IPS-15b (cell line): ENCODE measurements at regions not wholly inside any gene's neighbourhood (a gene's known extent, or its start where the extent isn't known, plus 50 kb on each side); places are given as distances from the start of the nearest gene placed in this dataset.
"Not testable (repeated sequence)": the region's sequence is repeated elsewhere in the genome, so short reads cannot be mapped to it uniquely, and the experiment has no call there.

Experiments used
- H3K27me3 ChIP-seq: one replicate; pipeline ENCODE4 v1.6.1; 2013; ENCODE audit warnings: low read length; ENCODE audit not compliant: control insufficient read depth, insufficient read depth
- H3K36me3 ChIP-seq: one replicate; pipeline ENCODE4 v1.6.1; 2013; ENCODE audit warnings: low read length; ENCODE audit not compliant: control insufficient read depth, insufficient read depth
- H3K4me1 ChIP-seq: one replicate; pipeline ENCODE4 v1.6.1; 2013; ENCODE audit warnings: mild to moderate bottlenecking, low read length; ENCODE audit not compliant: control insufficient read depth, insufficient read depth
- H3K4me3 ChIP-seq: one replicate; pipeline ENCODE4 v1.5.1; 2013; ENCODE audit warnings: low read depth, low read length
- H3K9ac ChIP-seq: one replicate; pipeline ENCODE4 v1.6.1; 2013; ENCODE audit warnings: low read depth, mild to moderate bottlenecking, low read length
- H3K9me3 ChIP-seq: one replicate; pipeline ENCODE4 v1.6.1; 2013; ENCODE audit warnings: mild to moderate bottlenecking, low read length; ENCODE audit not compliant: control insufficient read depth, insufficient read depth

DNA sequence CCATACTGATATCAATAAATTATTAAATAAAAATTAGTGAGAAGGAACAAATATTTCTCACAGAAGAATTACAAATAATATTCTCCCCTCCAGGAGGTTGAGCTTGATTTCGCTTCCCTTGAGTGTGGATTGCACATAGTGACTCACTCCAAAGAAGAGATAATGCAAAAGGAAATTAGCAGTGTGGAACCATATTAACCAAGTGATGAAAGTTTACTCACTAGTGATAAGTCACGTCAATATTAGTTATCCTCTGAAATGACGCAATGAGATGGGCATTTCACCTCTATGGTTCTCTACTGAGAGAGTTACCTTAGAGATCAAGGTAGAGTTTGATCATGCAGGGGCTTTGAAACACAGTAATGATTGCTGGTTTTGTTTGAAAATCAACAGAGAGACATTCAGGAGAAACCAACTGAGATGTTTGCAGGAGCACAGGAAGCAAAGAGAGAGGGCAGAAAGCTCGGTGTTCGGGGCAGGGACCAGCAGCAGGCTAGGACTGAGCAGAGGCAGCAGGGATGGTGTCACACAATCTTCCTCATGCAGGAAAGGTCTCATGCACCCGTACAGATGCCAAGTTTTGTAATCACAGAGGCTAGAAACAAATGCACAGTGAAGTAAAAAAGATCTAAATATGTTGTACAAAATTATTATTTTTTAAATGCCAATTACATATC is 634.5 kb downstream of the QKI start:
- H3K9me3 ChIP-seq = no peaks in the 10 kb centered on the region
- H3K4me3 ChIP-seq = no peak overlapping the region
- no peaks in the 10 kb centered on the region for H3K36me3 ChIP-seq
- H3K9ac ChIP-seq = no peak overlapping the region
- H3K4me1 ChIP-seq = no peaks in the 10 kb centered on the region
- no peaks in the 10 kb centered on the region for H3K27me3 ChIP-seq

- H3K4me1 ChIP-seq = no peaks in the 10 kb centered on the region
- no peaks in the 10 kb centered on the region for H3K27me3 ChIP-seq
- peaks cover 3% of the 10 kb centered on the region for H3K9me3 ChIP-seq
- H3K4me3 ChIP-seq = no peak overlapping the region
- H3K36me3 ChIP-seq = no peaks in the 10 kb centered on the region
- no peak overlapping the region for H3K9ac ChIP-seq
Measured at GRCh38 chr6:164045082-164045481, 630.6 kb downstream of the QKI start.

DNA sequence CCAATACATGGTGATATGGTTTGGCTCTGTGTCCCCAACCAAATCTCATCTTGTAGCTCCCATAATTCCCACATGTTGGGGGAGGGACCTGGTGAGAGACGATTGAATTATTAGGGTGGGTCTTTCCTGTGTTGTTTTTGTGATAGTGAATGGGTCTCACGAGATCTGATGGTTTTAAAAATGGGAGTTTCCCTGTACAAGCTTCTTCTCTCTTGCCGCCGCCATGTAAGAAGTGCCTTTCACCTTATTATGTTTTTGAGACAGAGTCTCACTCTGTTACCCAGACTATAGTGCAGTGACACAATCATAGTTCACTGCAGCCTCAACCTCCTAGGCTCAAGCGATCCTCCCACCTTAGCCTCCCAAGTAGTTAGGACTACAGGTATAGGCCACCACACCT is 629.1 kb downstream of the QKI start:
- not testable (repeated sequence) for H3K27me3 ChIP-seq, H3K4me3 ChIP-seq, H3K9me3 ChIP-seq, H3K4me1 ChIP-seq, H3K9ac ChIP-seq, H3K36me3 ChIP-seq

DNA sequence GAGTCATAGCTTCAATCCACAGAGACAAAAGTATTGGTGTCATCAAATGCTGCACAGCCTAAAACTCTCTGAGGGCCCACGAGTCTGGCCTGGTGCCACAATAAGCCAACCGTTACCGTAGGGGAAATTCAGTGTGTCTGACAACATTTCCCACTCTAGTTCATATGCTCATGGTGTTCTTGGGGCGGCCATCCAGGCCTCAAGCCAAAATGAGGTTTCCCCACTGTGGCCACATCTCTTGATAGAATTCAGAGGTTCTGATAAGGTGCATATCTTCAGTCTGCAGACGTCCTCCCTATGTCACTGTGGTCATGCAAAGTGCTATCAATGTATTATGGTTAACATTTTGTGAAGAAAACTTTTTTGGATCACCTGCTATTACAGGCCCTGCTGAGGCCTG is 627.7 kb downstream of the QKI start:
- Histone ChIP-seq H3K4me1 (no peaks in the 10 kb centered on the region), H3K9ac (no peak overlapping the region), H3K4me3 (no peak overlapping the region), H3K27me3 (no peaks in the 10 kb centered on the region), H3K36me3 (no peaks in the 10 kb centered on the region), H3K9me3 (peaks cover 3% of the 10 kb centered on the region)

DNA sequence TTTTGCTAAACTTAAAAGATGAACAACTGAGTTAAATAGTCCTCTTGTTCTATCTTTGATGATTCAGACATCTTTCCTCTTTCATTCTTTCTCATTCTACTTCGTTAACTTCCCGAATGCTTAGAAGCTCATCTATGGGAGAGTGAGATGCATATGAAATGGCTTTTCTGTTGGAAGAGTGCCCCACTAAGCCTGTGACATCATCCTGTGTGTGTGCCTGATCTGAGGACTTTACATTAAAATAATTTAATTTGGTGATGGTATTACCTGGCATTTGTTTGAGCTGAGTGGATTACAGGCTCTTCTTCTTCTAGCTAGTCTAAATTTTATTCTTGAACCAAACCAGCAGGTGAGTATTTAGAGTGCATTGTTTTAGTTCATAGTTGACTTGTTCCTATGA is 626.5 kb downstream of the QKI start:
- no peak overlapping the region for H3K4me3 ChIP-seq
- no peaks in the 10 kb centered on the region for H3K4me1 ChIP-seq
- no peaks in the 10 kb centered on the region for H3K36me3 ChIP-seq
- H3K9ac ChIP-seq = no peak overlapping the region
- no peaks in the 10 kb centered on the region for H3K27me3 ChIP-seq
- peaks cover 3% of the 10 kb centered on the region for H3K9me3 ChIP-seq

- no peaks in the 10 kb centered on the region for H3K36me3 ChIP-seq
- no peak overlapping the region for H3K4me3 ChIP-seq
- H3K4me1 ChIP-seq = no peaks in the 10 kb centered on the region
- peaks cover 3% of the 10 kb centered on the region for H3K9me3 ChIP-seq
- no peak overlapping the region for H3K9ac ChIP-seq
- H3K27me3 ChIP-seq = no peaks in the 10 kb centered on the region
Measured at GRCh38 chr6:164039954-164040375, 625.4 kb downstream of the QKI start.

- Histone ChIP-seq H3K27me3 (no peaks in the 10 kb centered on the region), H3K36me3 (no peaks in the 10 kb centered on the region), H3K9ac (no peak overlapping the region), H3K9me3 (no peaks in the 10 kb centered on the region), H3K4me1 (no peaks in the 10 kb centered on the region), H3K4me3 (no peak overlapping the region)
Measured at GRCh38 chr6:164037171-164037870, 622.8 kb downstream of the QKI start.

GRCh38 chr6:164035900-164036485 is 621.5 kb downstream of the QKI start:
- H3K4me1 ChIP-seq = no peaks in the 10 kb centered on the region
- no peaks in the 10 kb centered on the region for H3K36me3 ChIP-seq
- no peak overlapping the region for H3K4me3 ChIP-seq
- no peak overlapping the region for H3K9ac ChIP-seq
- no peaks in the 10 kb centered on the region for H3K9me3 ChIP-seq
- H3K27me3 ChIP-seq = no peaks in the 10 kb centered on the region

DNA sequence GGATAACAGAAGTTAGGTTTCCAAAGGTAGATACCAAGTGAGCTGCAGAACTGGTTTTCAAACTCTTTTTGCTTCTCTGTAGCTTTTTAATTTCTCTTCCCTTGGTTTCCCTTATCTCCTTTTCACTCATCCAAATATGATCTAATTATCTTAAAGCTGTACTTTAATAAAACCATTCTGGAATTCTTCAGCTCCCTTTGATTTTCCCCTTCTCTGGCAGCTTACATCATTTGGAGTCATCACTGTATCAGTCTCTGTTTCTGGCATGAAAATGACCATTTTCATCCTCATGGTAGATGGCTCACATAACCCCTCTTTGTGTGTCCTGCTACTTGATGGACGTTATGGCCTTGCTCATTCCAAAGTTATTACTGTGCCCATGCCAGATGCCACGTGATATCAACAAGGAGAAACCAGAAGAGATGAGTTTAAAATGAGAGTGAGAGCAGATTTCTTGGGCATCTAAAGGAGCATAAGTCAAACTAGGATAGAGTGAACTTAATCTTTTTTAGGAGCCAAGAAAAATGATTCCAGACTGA is 620.2 kb downstream of the QKI start:
- Histone ChIP-seq H3K36me3 (no peaks in the 10 kb centered on the region), H3K4me3 (no peak overlapping the region), H3K27me3 (no peaks in the 10 kb centered on the region), H3K9ac (no peak overlapping the region), H3K9me3 (no peaks in the 10 kb centered on the region), H3K4me1 (no peaks in the 10 kb centered on the region)

- Histone ChIP-seq H3K27me3 (no peaks in the 10 kb centered on the region), H3K4me3 (no peak overlapping the region), H3K4me1 (no peaks in the 10 kb centered on the region), H3K9me3 (no peaks in the 10 kb centered on the region), H3K36me3 (no peaks in the 10 kb centered on the region), H3K9ac (no peak overlapping the region)
Measured at GRCh38 chr6:164025180-164025579, 610.7 kb downstream of the QKI start.

GRCh38 chr6:164023535-164023934 is 609.0 kb downstream of the QKI start:
- Histone ChIP-seq H3K27me3 (no peaks in the 10 kb centered on the region), H3K9ac (no peak overlapping the region), H3K4me3 (no peak overlapping the region), H3K4me1 (no peaks in the 10 kb centered on the region), H3K36me3 (no peaks in the 10 kb centered on the region), H3K9me3 (no peaks in the 10 kb centered on the region)

DNA sequence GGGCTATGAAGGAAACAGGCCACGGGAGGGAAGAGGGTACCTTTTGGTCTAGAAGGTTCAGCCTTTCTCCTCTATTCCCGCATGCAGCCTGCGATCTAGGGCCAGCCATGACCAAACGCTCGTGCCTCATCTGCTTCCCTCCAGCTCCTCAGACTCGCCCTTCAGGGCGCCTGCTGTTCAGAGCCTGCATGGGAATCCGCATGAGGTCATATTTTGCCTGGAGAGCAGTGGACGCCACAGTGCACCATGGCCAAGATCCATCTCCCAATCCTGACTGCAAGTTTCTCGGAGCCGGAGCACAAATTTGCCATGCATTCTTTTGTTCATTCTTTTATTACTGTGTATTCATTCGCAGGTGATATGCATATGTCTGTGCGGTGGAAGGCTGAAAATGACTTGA is 608.1 kb downstream of the QKI start:
- Histone ChIP-seq H3K9me3 (no peaks in the 10 kb centered on the region), H3K4me3 (no peak overlapping the region)

More for the DNA sequence above, 608.1 kb downstream of the QKI start:
- Histone ChIP-seq H3K36me3 (no peaks in the 10 kb centered on the region), H3K9ac (no peak overlapping the region), H3K27me3 (no peaks in the 10 kb centered on the region), H3K4me1 (no peaks in the 10 kb centered on the region)
